ENCODE measurements at regions not wholly inside any gene's neighbourhood (a gene's known extent, or its start where the extent isn't known, plus 50 kb on each side); places are given as distances from the start of the nearest gene placed in this dataset.

DNA sequence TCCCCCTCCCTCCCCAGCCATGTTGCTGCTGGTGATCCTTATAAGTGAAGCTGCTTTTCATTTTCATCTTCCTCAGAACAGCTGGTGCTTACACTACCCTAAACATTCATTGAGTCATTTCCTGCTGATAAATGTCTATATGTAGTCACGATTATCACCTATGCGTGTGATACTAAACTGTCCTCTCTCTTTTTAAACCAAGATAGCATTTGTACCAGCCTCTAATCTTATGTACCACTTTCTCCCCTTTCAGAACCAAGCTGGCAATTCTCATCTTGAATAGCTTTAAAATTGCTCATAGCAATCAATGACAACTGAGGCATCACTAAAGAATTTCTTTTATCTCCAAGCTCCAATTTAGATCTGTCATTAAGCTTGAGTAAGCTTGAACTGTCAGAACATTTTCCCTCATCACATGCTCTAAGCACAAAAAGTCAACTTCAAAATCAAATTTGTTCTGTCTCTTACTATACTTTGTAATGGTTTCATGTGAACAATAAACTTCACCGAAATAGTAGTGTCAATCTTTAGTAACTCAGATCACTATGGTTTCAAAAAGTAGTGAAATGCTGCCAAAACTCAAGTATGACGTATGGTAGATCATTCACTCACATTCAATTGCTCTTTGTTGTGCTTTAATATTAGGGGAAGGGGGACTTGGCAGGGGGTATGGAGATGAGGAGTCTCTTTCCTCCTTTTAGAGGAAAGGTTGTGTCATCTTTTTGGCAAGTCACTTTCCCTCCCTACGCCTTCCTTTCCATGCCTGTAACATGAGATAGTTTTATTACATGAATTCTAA, 178.1 kb upstream of the NOVA1 start:
- H3K4me1 ChIP-seq (ENCODE audit: insufficient read depth, poor library complexity, severe bottlenecking): peaks cover 27% of the 10 kb centered on the region

DNA sequence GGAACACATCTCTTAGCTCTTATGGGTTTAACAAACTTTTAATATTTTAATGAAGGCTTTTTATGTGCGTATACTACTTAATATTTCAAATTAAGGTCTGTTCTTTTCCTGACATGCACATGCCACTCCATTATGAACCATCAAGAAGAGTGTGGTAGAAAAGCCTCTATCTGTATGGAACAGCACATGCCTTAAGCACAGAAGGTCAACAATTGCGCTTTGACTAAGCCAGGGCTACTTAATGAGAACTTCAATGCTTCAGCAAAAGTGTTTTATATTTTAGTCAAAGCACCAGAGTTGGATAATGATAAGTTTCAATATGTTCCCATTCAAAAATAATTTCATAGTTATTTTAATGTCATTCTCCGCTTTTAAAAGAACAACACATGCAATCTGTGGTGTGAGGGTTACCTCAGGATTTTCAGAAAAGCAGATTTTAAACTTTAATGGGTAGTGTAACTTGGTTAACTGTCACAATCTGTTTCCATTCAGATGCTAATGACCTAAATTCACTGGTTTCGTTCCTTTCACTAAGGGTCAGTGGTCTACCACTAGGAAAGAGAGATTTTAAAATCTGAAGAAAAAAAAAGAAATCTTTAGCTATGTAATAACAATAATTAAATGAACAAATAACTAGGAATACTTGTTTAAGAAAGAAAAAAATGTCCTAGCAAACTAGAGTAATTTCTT, 193.4 kb upstream of the NOVA1 start:
- H3K4me1 ChIP-seq (ENCODE audit: insufficient read depth, poor library complexity, severe bottlenecking): no peaks in the 10 kb centered on the region
- no peak overlapping the region for H3K4me3 ChIP-seq (ENCODE audit: severe bottlenecking)
- no peaks in the 10 kb centered on the region for H3K36me3 ChIP-seq (ENCODE audit: low read depth)
- no peak for ATAC-seq (ENCODE audit: low read depth)
- H3K9me3 ChIP-seq (ENCODE audit: severe bottlenecking): no peaks in the 10 kb centered on the region
- TF ChIP-seq, protein P1, sequence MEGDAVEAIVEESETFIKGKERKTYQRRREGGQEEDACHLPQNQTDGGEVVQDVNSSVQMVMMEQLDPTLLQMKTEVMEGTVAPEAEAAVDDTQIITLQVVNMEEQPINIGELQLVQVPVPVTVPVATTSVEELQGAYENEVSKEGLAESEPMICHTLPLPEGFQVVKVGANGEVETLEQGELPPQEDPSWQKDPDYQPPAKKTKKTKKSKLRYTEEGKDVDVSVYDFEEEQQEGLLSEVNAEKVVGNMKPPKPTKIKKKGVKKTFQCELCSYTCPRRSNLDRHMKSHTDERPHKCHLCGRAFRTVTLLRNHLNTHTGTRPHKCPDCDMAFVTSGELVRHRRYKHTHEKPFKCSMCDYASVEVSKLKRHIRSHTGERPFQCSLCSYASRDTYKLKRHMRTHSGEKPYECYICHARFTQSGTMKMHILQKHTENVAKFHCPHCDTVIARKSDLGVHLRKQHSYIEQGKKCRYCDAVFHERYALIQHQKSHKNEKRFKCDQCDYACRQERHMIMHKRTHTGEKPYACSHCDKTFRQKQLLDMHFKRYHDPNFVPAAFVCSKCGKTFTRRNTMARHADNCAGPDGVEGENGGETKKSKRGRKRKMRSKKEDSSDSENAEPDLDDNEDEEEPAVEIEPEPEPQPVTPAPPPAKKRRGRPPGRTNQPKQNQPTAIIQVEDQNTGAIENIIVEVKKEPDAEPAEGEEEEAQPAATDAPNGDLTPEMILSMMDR (IDR thresholded peaks at IDR 0.05; ENCODE audit: poor library complexity, severe bottlenecking): no peak
- H3K27ac ChIP-seq (ENCODE audit: poor library complexity, severe bottlenecking): no peak overlapping the region
- no peak for DNase-seq (ENCODE audit: low spot score)
- no peaks in the 10 kb centered on the region for H3K27me3 ChIP-seq (ENCODE audit: insufficient read depth, poor library complexity, severe bottlenecking)

More for the DNA sequence above, 178.1 kb upstream of the NOVA1 start:
- TF ChIP-seq, protein P1 (IDR thresholded peaks at IDR 0.05; ENCODE audit: poor library complexity, severe bottlenecking): no peak
- Histone ChIP-seq H3K27me3 (ENCODE audit: insufficient read depth, poor library complexity, severe bottlenecking) (no peaks in the 10 kb centered on the region), H3K27ac (ENCODE audit: poor library complexity, severe bottlenecking) (peak overlapping the region; percentile 50), H3K4me3 (ENCODE audit: severe bottlenecking) (no peak overlapping the region), H3K36me3 (ENCODE audit: low read depth) (no peaks in the 10 kb centered on the region), H3K9me3 (ENCODE audit: severe bottlenecking) (no peaks in the 10 kb centered on the region)
- DNase-seq (ENCODE audit: low spot score) (no peak), ATAC-seq (ENCODE audit: low read depth) (peak; percentile 80)

DNA sequence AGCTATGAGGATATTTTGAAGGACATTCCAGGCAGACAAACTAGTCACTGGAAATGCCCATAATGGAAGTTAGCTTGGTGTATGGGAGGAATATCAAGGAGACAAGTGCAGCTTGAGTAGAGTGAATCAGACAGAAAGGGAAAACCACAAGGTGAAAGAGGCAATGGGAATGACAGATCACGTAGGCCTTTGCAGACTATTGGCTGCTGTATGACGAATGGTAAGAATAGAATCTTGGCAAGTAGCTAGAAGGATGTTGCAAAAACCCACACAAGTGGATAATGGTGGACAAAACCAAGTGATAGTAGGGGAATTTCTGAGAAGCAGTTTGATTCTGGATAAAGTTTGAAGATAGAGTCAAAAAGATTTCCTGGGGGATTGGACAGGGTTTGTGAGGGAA, 196.9 kb upstream of the NOVA1 start:
- Histone ChIP-seq H3K9me3 (ENCODE audit: severe bottlenecking) (no peaks in the 10 kb centered on the region), H3K27me3 (ENCODE audit: insufficient read depth, poor library complexity, severe bottlenecking) (no peaks in the 10 kb centered on the region), H3K36me3 (ENCODE audit: low read depth) (no peaks in the 10 kb centered on the region), H3K4me1 (ENCODE audit: insufficient read depth, poor library complexity, severe bottlenecking) (no peaks in the 10 kb centered on the region), H3K4me3 (ENCODE audit: severe bottlenecking) (no peak overlapping the region), H3K27ac (ENCODE audit: poor library complexity, severe bottlenecking) (no peak overlapping the region)
- DNase-seq (ENCODE audit: low spot score) (no peak), ATAC-seq (ENCODE audit: low read depth) (no peak)
- TF ChIP-seq, protein P1 (IDR thresholded peaks at IDR 0.05; ENCODE audit: poor library complexity, severe bottlenecking): no peak

DNA sequence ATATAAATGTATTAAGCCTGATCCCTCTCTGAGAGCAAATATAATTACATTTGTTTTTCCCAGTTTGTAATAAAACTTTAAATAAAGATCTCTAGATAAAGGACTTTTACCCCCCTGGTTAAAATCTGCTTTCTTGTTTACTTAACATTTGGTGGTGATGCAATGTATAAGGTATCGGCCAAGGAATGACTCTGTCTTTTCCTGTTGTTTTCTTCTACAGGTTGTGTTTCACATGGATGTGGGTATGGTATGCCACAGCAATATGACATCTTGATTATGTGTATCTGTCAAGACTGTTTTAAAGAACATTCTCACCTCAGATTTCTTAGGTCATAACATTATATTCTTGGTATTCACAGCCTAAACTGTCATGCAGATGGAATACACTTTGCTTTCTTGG, 210.6 kb upstream of the NOVA1 start:
- peaks cover 10% of the 10 kb centered on the region for H3K27me3 ChIP-seq (ENCODE audit: insufficient read depth, poor library complexity, severe bottlenecking)
- H3K36me3 ChIP-seq (ENCODE audit: low read depth): no peaks in the 10 kb centered on the region
- no peak for DNase-seq (ENCODE audit: low spot score)
- no peaks in the 10 kb centered on the region for H3K4me1 ChIP-seq (ENCODE audit: insufficient read depth, poor library complexity, severe bottlenecking)
- no peaks in the 10 kb centered on the region for H3K9me3 ChIP-seq (ENCODE audit: severe bottlenecking)
- no peak overlapping the region for H3K27ac ChIP-seq (ENCODE audit: poor library complexity, severe bottlenecking)
- 0 out of 3 replicates have a peak, but pooled peaks have one; percentile 33 for ATAC-seq (ENCODE audit: low read depth)
- no peak overlapping the region for H3K4me3 ChIP-seq (ENCODE audit: severe bottlenecking)
- TF ChIP-seq, protein P1 (IDR thresholded peaks at IDR 0.05; ENCODE audit: poor library complexity, severe bottlenecking): no peak
